ENCODE measurements at regions not wholly inside any gene's neighbourhood (a gene's known extent, or its start where the extent isn't known, plus 50 kb on each side); places are given as distances from the start of the nearest gene placed in this dataset.

GRCh38 chr1:216788671-216789070 lies 65.4 kb upstream of the ESRRG start:
- no peak overlapping the region for H3K4me3 ChIP-seq (ENCODE audit: low read length)
- H3F3A ChIP-seq (ENCODE audit: control insufficient read depth, insufficient read depth): no peaks in the 10 kb centered on the region
- H3K4me2 ChIP-seq (ENCODE audit: low read length): no peak overlapping the region
- H3K9me3 ChIP-seq (ENCODE audit: control insufficient read depth, insufficient read depth, low read length): no peaks in the 10 kb centered on the region
- no peaks in the 10 kb centered on the region; the same call in 1 of the 2 replicates for H3K9me2 ChIP-seq (replicated peaks; ENCODE audit: control insufficient read depth, low read length)
- H3K36me3 ChIP-seq (ENCODE audit: control insufficient read depth, low read length): no peaks in the 10 kb centered on the region
- no peaks in the 10 kb centered on the region for H4K20me1 ChIP-seq (ENCODE audit: control insufficient read depth, insufficient read depth, low read depth, low read length)
- H3K27ac ChIP-seq (ENCODE audit: low read depth, low read length): no peak overlapping the region
- TF ChIP-seq CTCF (IDR thresholded peaks at IDR 0.05; ENCODE audit: low read depth, low read length, poor library complexity, severe bottlenecking): no peak
- TF ChIP-seq EZH2phosphoT487 (IDR thresholded peaks at IDR 0.05; ENCODE audit: borderline replicate concordance, low read length): no peak
- no peaks in the 10 kb centered on the region for H3K79me2 ChIP-seq (ENCODE audit: control insufficient read depth, low read length)
- no peaks in the 10 kb centered on the region for H3K4me1 ChIP-seq (ENCODE audit: control insufficient read depth, low read length)
- no peaks in the 10 kb centered on the region for H3K27me3 ChIP-seq (ENCODE audit: control insufficient read depth, low read length)

- Histone ChIP-seq H3K4me3 (ENCODE audit: low read length) (no peak overlapping the region), H4K20me1 (ENCODE audit: control insufficient read depth, insufficient read depth, low read depth, low read length) (no peaks in the 10 kb centered on the region), H3K79me2 (ENCODE audit: control insufficient read depth, low read length) (no peaks in the 10 kb centered on the region), H3K27me3 (ENCODE audit: control insufficient read depth, low read length) (no peaks in the 10 kb centered on the region), H3K9me3 (ENCODE audit: control insufficient read depth, insufficient read depth, low read length) (no peaks in the 10 kb centered on the region), H3K9me2 (replicated peaks; ENCODE audit: control insufficient read depth, low read length) (no peaks in the 10 kb centered on the region; the same call in 1 of the 2 replicates), H3K36me3 (ENCODE audit: control insufficient read depth, low read length) (no peaks in the 10 kb centered on the region), H3F3A (ENCODE audit: control insufficient read depth, insufficient read depth) (no peaks in the 10 kb centered on the region), H3K4me1 (ENCODE audit: control insufficient read depth, low read length) (no peaks in the 10 kb centered on the region), H3K27ac (ENCODE audit: low read depth, low read length) (no peak overlapping the region), H3K4me2 (ENCODE audit: low read length) (no peak overlapping the region)
- TF ChIP-seq CTCF (IDR thresholded peaks at IDR 0.05; ENCODE audit: low read depth, low read length, poor library complexity, severe bottlenecking): no peak
- no peak for TF ChIP-seq EZH2phosphoT487 (IDR thresholded peaks at IDR 0.05; ENCODE audit: borderline replicate concordance, low read length)
Observed at GRCh38 chr1:216785737-216786136, 62.5 kb upstream of the ESRRG start.

GRCh38 chr1:216785221-216785620 lies 62.0 kb upstream of the ESRRG start:
- H3K27me3 ChIP-seq (ENCODE audit: control insufficient read depth, low read length): no peaks in the 10 kb centered on the region
- H3K36me3 ChIP-seq (ENCODE audit: control insufficient read depth, low read length): no peaks in the 10 kb centered on the region
- no peaks in the 10 kb centered on the region for H4K20me1 ChIP-seq (ENCODE audit: control insufficient read depth, insufficient read depth, low read depth, low read length)
- no peaks in the 10 kb centered on the region for H3K9me3 ChIP-seq (ENCODE audit: control insufficient read depth, insufficient read depth, low read length)
- no peaks in the 10 kb centered on the region for H3F3A ChIP-seq (ENCODE audit: control insufficient read depth, insufficient read depth)
- H3K4me1 ChIP-seq (ENCODE audit: control insufficient read depth, low read length): no peaks in the 10 kb centered on the region
- H3K9me2 ChIP-seq (replicated peaks; ENCODE audit: control insufficient read depth, low read length): no peaks in the 10 kb centered on the region; the same call in 1 of the 2 replicates
- no peak overlapping the region for H3K27ac ChIP-seq (ENCODE audit: low read depth, low read length)
- H3K4me3 ChIP-seq (ENCODE audit: low read length): no peak overlapping the region
- H3K4me2 ChIP-seq (ENCODE audit: low read length): no peak overlapping the region
- TF ChIP-seq CTCF (IDR thresholded peaks at IDR 0.05; ENCODE audit: low read depth, low read length, poor library complexity, severe bottlenecking): no peak
- TF ChIP-seq EZH2phosphoT487 (IDR thresholded peaks at IDR 0.05; ENCODE audit: borderline replicate concordance, low read length): no peak
- no peaks in the 10 kb centered on the region for H3K79me2 ChIP-seq (ENCODE audit: control insufficient read depth, low read length)

GRCh38 chr1:216779686-216780085 lies 56.5 kb upstream of the ESRRG start:
- H3F3A ChIP-seq (ENCODE audit: control insufficient read depth, insufficient read depth): no peaks in the 10 kb centered on the region
- no peaks in the 10 kb centered on the region for H3K9me2 ChIP-seq (replicated peaks; ENCODE audit: control insufficient read depth, low read length)
- H3K36me3 ChIP-seq (ENCODE audit: control insufficient read depth, low read length): no peaks in the 10 kb centered on the region
- H3K79me2 ChIP-seq (ENCODE audit: control insufficient read depth, low read length): no peaks in the 10 kb centered on the region
- no peaks in the 10 kb centered on the region for H4K20me1 ChIP-seq (ENCODE audit: control insufficient read depth, insufficient read depth, low read depth, low read length)
- H3K4me1 ChIP-seq (ENCODE audit: control insufficient read depth, low read length): no peaks in the 10 kb centered on the region
- H3K27ac ChIP-seq (ENCODE audit: low read depth, low read length): no peak overlapping the region
- TF ChIP-seq CTCF (IDR thresholded peaks at IDR 0.05; ENCODE audit: low read depth, low read length, poor library complexity, severe bottlenecking) (no peak), EZH2phosphoT487 (IDR thresholded peaks at IDR 0.05; ENCODE audit: borderline replicate concordance, low read length) (no peak)
- no peak overlapping the region for H3K4me2 ChIP-seq (ENCODE audit: low read length)
- no peak overlapping the region for H3K4me3 ChIP-seq (ENCODE audit: low read length)
- no peaks in the 10 kb centered on the region for H3K9me3 ChIP-seq (ENCODE audit: control insufficient read depth, insufficient read depth, low read length)
- no peaks in the 10 kb centered on the region for H3K27me3 ChIP-seq (ENCODE audit: control insufficient read depth, low read length)

All from DOHH2 (cell line).